WTC11 (cell line): ENCODE measurements at regions not wholly inside any gene's neighbourhood (a gene's known extent, or its start where the extent isn't known, plus 50 kb on each side); places are given as distances from the start of the nearest gene placed in this dataset.

Experiments
- ATAC-seq: fragments of 200-7000 bp; cut with Tn5 transposase; 2 replicates; pipeline ENCODE4 v1.10.0; 2021; ENCODE audit warnings: mild to moderate bottlenecking, moderate library complexity
- CTCF ChIA-PET: fragments of 300-600 bp; sonication (Branson Sonifier 250); formaldehyde crosslinking; loops from one replicate; lab custom pipeline; 2021; ENCODE audit warnings: antibody characterized with exemption; lab: Charles Lee
- POLR2A ChIA-PET: fragments of 350-600 bp; sonication (Branson Sonifier 250); formaldehyde crosslinking; loops from one replicate; lab custom pipeline; 2021; ENCODE audit warnings: antibody characterized with exemption; lab: Charles Lee
- DNase-seq: peaks from one replicate; pipeline ENCODE4 v3.0.0; 2021; ENCODE audit warnings: low spot score
- H3K27ac Mint-ChIP-seq: 2 replicates; pipeline ENCODE4 v1.8.0; 2021; ENCODE audit warnings: mixed read lengths
- H3K27me3 Mint-ChIP-seq: 2 replicates; pipeline ENCODE4 v1.8.0; 2021; ENCODE audit warnings: low read depth, mild to moderate bottlenecking, moderate library complexity, mixed read lengths
- H3K36me3 Mint-ChIP-seq: 2 replicates; pipeline ENCODE4 v1.8.0; 2021; ENCODE audit warnings: mixed read lengths
- H3K4me1 Mint-ChIP-seq: 2 replicates; pipeline ENCODE4 v1.8.0; 2022; ENCODE audit warnings: mixed read lengths
- H3K4me3 Mint-ChIP-seq: 2 replicates; pipeline ENCODE4 v1.8.0; 2021; ENCODE audit warnings: mild to moderate bottlenecking, moderate library complexity, mixed read lengths
- H3K9me3 Mint-ChIP-seq: 2 replicates; pipeline ENCODE4 v1.8.0; 2021; ENCODE audit warnings: mixed read lengths
- ATF1 ChIP-seq: sonication (generic); formaldehyde crosslinking; IDR thresholded peaks from 2 replicates; pipeline ENCODE4 v1.8.1; 2023; ENCODE audit warnings: mild to moderate bottlenecking, moderate library complexity, missing genetic modification reagents
- ATF3 ChIP-seq: sonication (generic); formaldehyde crosslinking; conservative IDR thresholded peaks from 2 replicates; pipeline ENCODE4 v1.8.1; 2022; ENCODE audit warnings: mild to moderate bottlenecking, missing genetic modification reagents
- CBFB ChIP-seq: sonication (generic); formaldehyde crosslinking; IDR thresholded peaks from 2 replicates; pipeline ENCODE4 v1.8.1; 2022; ENCODE audit warnings: mild to moderate bottlenecking, low read depth, missing genetic modification reagents
- CDX4 ChIP-seq: fragments of 250-450 bp; sonication (Bioruptor Pico); IDR thresholded peaks from 2 replicates; pipeline ENCODE4 v1.9.0; 2021; ENCODE audit warnings: moderate library complexity, mild to moderate bottlenecking, inconsistent platforms, borderline replicate concordance
- CREM ChIP-seq: sonication (generic); formaldehyde crosslinking; IDR thresholded peaks from 2 replicates; pipeline ENCODE4 v1.8.1; 2022; ENCODE audit warnings: mild to moderate bottlenecking, missing genetic modification reagents, moderate library complexity
- CTCF ChIP-seq: fragments of 200-600 bp; IDR thresholded peaks from 2 replicates; pipeline ENCODE4 v1.8.0; 2022; ENCODE audit warnings: antibody characterized with exemption
- E2F1 ChIP-seq: sonication (generic); formaldehyde crosslinking; IDR thresholded peaks from 2 replicates; pipeline ENCODE4 v1.8.0; 2022; ENCODE audit warnings: mild to moderate bottlenecking, missing genetic modification reagents
- ELF4 ChIP-seq: sonication (generic); formaldehyde crosslinking; IDR thresholded peaks from 2 replicates; pipeline ENCODE4 v1.8.1; 2022; ENCODE audit warnings: low read depth, mild to moderate bottlenecking, moderate library complexity, missing genetic modification reagents
- ETV6 ChIP-seq: sonication (generic); formaldehyde crosslinking; IDR thresholded peaks from 2 replicates; pipeline ENCODE4 v1.8.1; 2022; ENCODE audit warnings: mild to moderate bottlenecking, missing genetic modification reagents
- FOXP1 ChIP-seq: sonication (generic); formaldehyde crosslinking; IDR thresholded peaks from 2 replicates; pipeline ENCODE4 v1.8.0; 2022; ENCODE audit warnings: missing genetic modification reagents, mild to moderate bottlenecking, moderate library complexity, borderline replicate concordance
- GABPB1 ChIP-seq: sonication (generic); formaldehyde crosslinking; IDR thresholded peaks from 2 replicates; pipeline ENCODE4 v1.8.1; 2023; ENCODE audit warnings: mild to moderate bottlenecking, missing genetic modification reagents
- MXD4 ChIP-seq: fragments of 250-450 bp; sonication (Bioruptor Pico); IDR thresholded peaks from 2 replicates; pipeline ENCODE4 v1.8.0; 2021; ENCODE audit warnings: mild to moderate bottlenecking, moderate library complexity, borderline replicate concordance
- PREB ChIP-seq: sonication (generic); formaldehyde crosslinking; IDR thresholded peaks from 2 replicates; pipeline ENCODE4 v1.8.1; 2022; ENCODE audit warnings: mild to moderate bottlenecking, missing genetic modification reagents, moderate library complexity, borderline replicate concordance
- SP1 ChIP-seq: sonication (generic); formaldehyde crosslinking; conservative IDR thresholded peaks from 2 replicates; pipeline ENCODE4 v1.8.1; 2022; ENCODE audit warnings: missing genetic modification reagents
- TCF7 ChIP-seq: sonication (generic); formaldehyde crosslinking; IDR thresholded peaks from 2 replicates; pipeline ENCODE4 v1.8.0; 2022; ENCODE audit warnings: mild to moderate bottlenecking, low read depth, missing genetic modification reagents, moderate library complexity
- TEAD1 ChIP-seq: sonication (generic); formaldehyde crosslinking; IDR thresholded peaks from 2 replicates; pipeline ENCODE4 v1.8.0; 2022; ENCODE audit warnings: mild to moderate bottlenecking, missing genetic modification reagents
- TP53 ChIP-seq: sonication (generic); formaldehyde crosslinking; IDR thresholded peaks from 2 replicates; pipeline ENCODE4 v1.8.1; 2023; ENCODE audit warnings: mild to moderate bottlenecking, missing genetic modification reagents
- ZNF232 ChIP-seq: sonication (generic); formaldehyde crosslinking; IDR thresholded peaks from 2 replicates; pipeline ENCODE4 v1.8.0; 2022; ENCODE audit warnings: mild to moderate bottlenecking, missing genetic modification reagents
- ZNF281 ChIP-seq: sonication (generic); formaldehyde crosslinking; IDR thresholded peaks from 2 replicates; pipeline ENCODE4 v1.8.0; 2023; ENCODE audit warnings: mild to moderate bottlenecking, missing genetic modification reagents
- ZNF317 ChIP-seq: sonication (generic); formaldehyde crosslinking; IDR thresholded peaks from 2 replicates; pipeline ENCODE4 v1.8.1; 2023; ENCODE audit warnings: low read depth, mild to moderate bottlenecking, moderate library complexity, missing genetic modification reagents, borderline replicate concordance
- ZNF512 ChIP-seq: sonication (generic); formaldehyde crosslinking; IDR thresholded peaks from 2 replicates; pipeline ENCODE4 v1.8.1; 2022; ENCODE audit warnings: missing genetic modification reagents, borderline replicate concordance
- ZSCAN18 ChIP-seq: fragments of 250-450 bp; sonication (Bioruptor Pico); IDR thresholded peaks from 2 replicates; pipeline ENCODE4 v2.1.2; 2022; ENCODE audit warnings: mild to moderate bottlenecking, moderate library complexity

- TF ChIP-seq CDX4 (no peak), SP1 (no peak), CREM (no peak)
- TF ChIP-seq, all 79 proteins: peak for 0
These were observed 144.7 kb downstream of the RPS24 start (continued) for GRCh38 chr10:78178397-78178796.

GRCh38 chr10:78178940-78179339, 145.3 kb downstream of the RPS24 start:
- DNase-seq: no peak
- Mint-ChIP-seq H3K4me1 (peaks cover 34% of the 10 kb centered on the region), H3K9me3 (no peaks in the 10 kb centered on the region), H3K27ac (no peak overlapping the region), H3K27me3 (peaks cover 5% of the 10 kb centered on the region), H3K36me3 (no peaks in the 10 kb centered on the region), H3K4me3 (no peak overlapping the region)
- ChIA-PET CTCF (interaction anchor here (2.7 kb wide), 1 partner anchor 132 kb away, joined by 19 read pairs; no protein-coding TSS in a partner anchor), POLR2A (no interaction called here)
- TF ChIP-seq CBFB (CRISPR knock-in tag) (no peak), PREB (CRISPR knock-in tag) (no peak), ATF3 (CRISPR knock-in tag) (no peak), TP53 (no peak), ETV6 (no peak), ZNF281 (CRISPR knock-in tag) (no peak), ZNF232 (CRISPR knock-in tag) (no peak), ATF1 (CRISPR knock-in tag) (no peak), ZNF512 (no peak)
- peak; percentile 89 for ATAC-seq

GRCh38 chr10:78179886-78180705, 146.4 kb downstream of the RPS24 start:
- no peaks in the 10 kb centered on the region for H3K9me3 Mint-ChIP-seq
- ChIA-PET POLR2A (no interaction called here), CTCF (no interaction called here)
- H3K36me3 Mint-ChIP-seq: no peaks in the 10 kb centered on the region
- no peaks in the 10 kb centered on the region; the same call in 1 of the 2 replicates for H3K27me3 Mint-ChIP-seq
- no peak overlapping the region for H3K27ac Mint-ChIP-seq
- ATAC-seq (0 out of 2 replicates have a peak, but pooled peaks have one; percentile 10), DNase-seq (no peak)
- H3K4me3 Mint-ChIP-seq: no peak overlapping the region
- H3K4me1 Mint-ChIP-seq: peaks cover 32% of the 10 kb centered on the region
- TF ChIP-seq TCF7 (CRISPR knock-in tag) (no peak), MXD4 (no peak), CTCF (no peak), E2F1 (CRISPR knock-in tag) (no peak), ZSCAN18 (CRISPR knock-in tag) (no peak), ZNF232 (CRISPR knock-in tag) (no peak), FOXP1 (no peak), ELF4 (CRISPR knock-in tag) (no peak), GABPB1 (no peak), ZNF317 (CRISPR knock-in tag) (no peak), TEAD1 (CRISPR knock-in tag) (no peak)
